Gastrocnemius medialis (tissue), 4 donors: ENCODE measurements at regions not wholly inside any gene's neighbourhood (a gene's known extent, or its start where the extent isn't known, plus 50 kb on each side); places are given as distances from the start of the nearest gene placed in this dataset.

Experiments used
- ATAC-seq, 2 donors: fragments of 150-250 bp; one replicate each; pipeline ENCODE4 v1.9.1; 2016
- DNase-seq, 2 donors: peaks; one replicate each; pipeline ENCODE4 v3.0.0-alpha.2; 2019
- H3K27ac ChIP-seq, 4 donors: fragments of 200-600 bp; sonication (generic); 1 replicate in 1 of 4; 2 replicates in 3 of 4; pipeline ENCODE4 v1.5.1; 2016 to 2018; ENCODE audit warnings: mild to moderate bottlenecking in 2 of 4, moderate library complexity in 1 of 4
- H3K27me3 ChIP-seq, 3 donors: fragments of 200-600 bp; sonication (generic) in 2 of 3; 1 replicate in 1 of 3; 2 replicates in 2 of 3; pipeline versions ENCODE4 v1.5.1 to v1.6.0; 2016 to 2019; ENCODE audit warnings: mild to moderate bottlenecking in 1 of 3, moderate library complexity in 1 of 3
- H3K36me3 ChIP-seq, 2 donors: fragments of 200-600 bp; sonication (generic) in 1 of 2; one replicate each; pipeline ENCODE4 v1.5.1; 2017 to 2018
- H3K4me1 ChIP-seq, 2 donors: fragments of 200-600 bp; sonication (generic) in 1 of 2; one replicate each; pipeline ENCODE4 v1.5.1; 2016 to 2017; ENCODE audit warnings: mild to moderate bottlenecking in 2 of 2
- H3K4me3 ChIP-seq, 4 donors: fragments of 200-600 bp; sonication (generic) in 3 of 4; 1 replicate in 1 of 4; 2 replicates in 3 of 4; pipeline ENCODE4 v1.5.1; 2016 to 2019; ENCODE audit warnings: mild to moderate bottlenecking in 2 of 4
- H3K9me3 ChIP-seq, 3 donors: fragments of 200-600 bp; sonication (generic) in 2 of 3; 1 replicate in 1 of 3; 2 replicates in 2 of 3; pipeline ENCODE4 v1.5.1; 2016 to 2019
- POLR2A ChIP-seq, 2 donors: fragments of 450-650 bp; IDR thresholded peaks; one replicate each; pipeline ENCODE4 v1.6.1; 2017; ENCODE audit warnings: antibody characterized with exemption in 2 of 2, mild to moderate bottlenecking in 2 of 2, moderate library complexity in 2 of 2
- in situ Hi-C, 4 donors: fragments of 200-750 bp; cut with MboI; loops; one replicate each; pipeline versions ENCODE4 v1.15.0 to v1.8.0; 2017; ENCODE audit warnings: low sequenced_read_pairs in 4 of 4
- intact Hi-C: fragments of 100-400 bp; cut with DNase I; formaldehyde crosslinking; loops from one replicate; pipeline ENCODE4 v1.15.1; 2023; ENCODE audit warnings: low total_unique reads
- TF ChIP-seq, protein P1 (sequence below), 5 experiments: fragments of 450-650 bp in 3 of 5; fragments of 200-600 bp in 2 of 5; sonication (generic) in 2 of 5; IDR thresholded peaks in 4 of 5; conservative IDR thresholded peaks in 1 of 5; 1 replicate in 4 of 5; 2 replicates in 1 of 5; pipeline ENCODE4 v1.5.1; 2016 to 2019; ENCODE audit warnings: antibody characterized with exemption in 5 of 5, mild to moderate bottlenecking in 3 of 5, moderate library complexity in 3 of 5

DNA sequence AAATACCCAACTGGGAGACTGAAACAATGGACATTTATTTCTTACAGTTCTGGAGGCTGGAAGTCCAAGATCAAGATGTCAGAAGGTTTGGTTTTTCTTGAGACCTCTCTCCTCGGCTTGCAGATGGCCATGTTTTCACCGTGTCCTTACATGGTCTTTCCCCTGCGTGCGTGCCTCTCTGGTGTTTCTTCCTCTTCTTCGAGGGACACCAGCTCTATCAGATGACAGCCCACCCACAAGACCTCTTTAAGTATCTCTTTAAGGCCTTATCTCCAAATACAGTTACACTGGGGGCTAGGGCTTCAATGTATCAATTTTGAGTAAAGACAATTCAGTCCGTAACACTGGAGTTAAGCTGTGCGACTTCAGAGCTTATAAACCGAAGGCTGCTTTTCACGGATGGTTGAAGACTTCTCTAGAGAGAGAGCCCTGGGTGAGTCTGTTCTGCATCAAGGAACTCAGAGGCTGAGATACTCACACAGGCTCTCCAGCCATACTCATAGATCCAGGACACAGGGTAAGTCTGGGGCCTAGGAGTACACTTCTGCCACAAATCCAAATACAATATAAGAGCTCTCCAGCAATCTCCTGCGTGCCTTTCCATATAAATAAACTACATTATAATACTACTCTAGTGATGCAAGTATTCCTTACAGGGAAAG, 339.9 kb upstream of the PKDCC start:
- DNase-seq (no peak), ATAC-seq (no peak)
- Histone ChIP-seq H3K4me3 (no peak overlapping the region), H3K9me3 (no peaks in the 10 kb centered on the region), H3K4me1 (no peaks in the 10 kb centered on the region), H3K36me3 (no peaks in the 10 kb centered on the region), H3K27me3 (no peaks in the 10 kb centered on the region), H3K27ac (no peak overlapping the region)
- intact Hi-C loops (no loop called here), in situ Hi-C loops (no loop called here)
- TF ChIP-seq POLR2A (IDR thresholded peaks at IDR 0.05), result no peak
- TF ChIP-seq, protein P1, sequence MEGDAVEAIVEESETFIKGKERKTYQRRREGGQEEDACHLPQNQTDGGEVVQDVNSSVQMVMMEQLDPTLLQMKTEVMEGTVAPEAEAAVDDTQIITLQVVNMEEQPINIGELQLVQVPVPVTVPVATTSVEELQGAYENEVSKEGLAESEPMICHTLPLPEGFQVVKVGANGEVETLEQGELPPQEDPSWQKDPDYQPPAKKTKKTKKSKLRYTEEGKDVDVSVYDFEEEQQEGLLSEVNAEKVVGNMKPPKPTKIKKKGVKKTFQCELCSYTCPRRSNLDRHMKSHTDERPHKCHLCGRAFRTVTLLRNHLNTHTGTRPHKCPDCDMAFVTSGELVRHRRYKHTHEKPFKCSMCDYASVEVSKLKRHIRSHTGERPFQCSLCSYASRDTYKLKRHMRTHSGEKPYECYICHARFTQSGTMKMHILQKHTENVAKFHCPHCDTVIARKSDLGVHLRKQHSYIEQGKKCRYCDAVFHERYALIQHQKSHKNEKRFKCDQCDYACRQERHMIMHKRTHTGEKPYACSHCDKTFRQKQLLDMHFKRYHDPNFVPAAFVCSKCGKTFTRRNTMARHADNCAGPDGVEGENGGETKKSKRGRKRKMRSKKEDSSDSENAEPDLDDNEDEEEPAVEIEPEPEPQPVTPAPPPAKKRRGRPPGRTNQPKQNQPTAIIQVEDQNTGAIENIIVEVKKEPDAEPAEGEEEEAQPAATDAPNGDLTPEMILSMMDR (IDR thresholded peaks at IDR 0.05 in 4 of 5, conservative IDR thresholded peaks at IDR 0.05 in 1 of 5), result no peak

DNA sequence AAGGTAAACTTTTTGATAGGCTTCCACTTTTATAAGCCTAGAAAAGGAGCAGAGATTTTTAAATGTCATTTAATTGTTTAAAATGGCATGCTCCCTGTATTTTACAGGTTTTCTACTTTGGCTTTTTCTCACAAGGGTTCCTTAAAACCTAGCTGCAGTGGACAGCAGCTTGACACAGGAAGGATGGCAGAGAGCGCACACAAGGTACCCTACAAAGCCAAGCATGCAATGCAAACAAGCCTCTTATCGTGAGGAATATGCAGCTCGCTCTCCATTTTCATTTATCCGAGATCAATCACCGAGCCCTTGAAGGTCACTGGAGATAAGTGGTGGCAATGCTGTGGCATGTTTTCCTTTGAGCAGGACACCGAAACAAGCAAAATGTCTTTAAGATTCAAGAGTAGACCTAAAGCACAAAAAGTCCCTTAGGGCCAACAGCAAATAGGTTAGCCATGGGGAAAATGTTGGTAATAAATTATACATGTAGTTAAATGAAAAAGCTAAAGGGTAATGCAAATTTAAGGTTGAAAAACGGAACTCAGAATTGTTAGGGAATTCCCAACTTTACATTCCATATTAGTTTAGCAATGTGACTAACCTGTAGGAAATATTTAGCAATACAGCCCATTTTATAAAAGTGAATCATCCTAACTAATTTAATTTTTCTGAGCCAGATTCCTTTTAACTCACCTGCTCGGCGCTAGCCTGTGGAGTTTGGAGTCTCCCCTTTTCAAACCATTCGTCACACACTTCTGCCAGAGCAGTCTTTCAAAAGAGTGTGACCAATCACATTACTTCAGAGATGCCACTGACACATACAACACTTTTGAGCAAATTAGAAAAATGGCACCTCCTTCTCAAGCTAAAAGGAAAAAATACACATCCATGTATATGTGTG, 337.9 kb upstream of the PKDCC start:
- intact Hi-C loops (no loop called here), in situ Hi-C loops (no loop called here)
- H3K36me3 ChIP-seq, result no peaks in the 10 kb centered on the region
- ATAC-seq (no peak), DNase-seq (no peak)
- H3K27ac ChIP-seq, result no peak overlapping the region
- no peak for TF ChIP-seq POLR2A (IDR thresholded peaks at IDR 0.05)
- TF ChIP-seq, protein P1 (IDR thresholded peaks at IDR 0.05 in 4 of 5, conservative IDR thresholded peaks at IDR 0.05 in 1 of 5), result no peak
- H3K27me3 ChIP-seq, result no peaks in the 10 kb centered on the region
- no peaks in the 10 kb centered on the region for H3K9me3 ChIP-seq
- no peak overlapping the region for H3K4me3 ChIP-seq
- no peaks in the 10 kb centered on the region for H3K4me1 ChIP-seq

DNA sequence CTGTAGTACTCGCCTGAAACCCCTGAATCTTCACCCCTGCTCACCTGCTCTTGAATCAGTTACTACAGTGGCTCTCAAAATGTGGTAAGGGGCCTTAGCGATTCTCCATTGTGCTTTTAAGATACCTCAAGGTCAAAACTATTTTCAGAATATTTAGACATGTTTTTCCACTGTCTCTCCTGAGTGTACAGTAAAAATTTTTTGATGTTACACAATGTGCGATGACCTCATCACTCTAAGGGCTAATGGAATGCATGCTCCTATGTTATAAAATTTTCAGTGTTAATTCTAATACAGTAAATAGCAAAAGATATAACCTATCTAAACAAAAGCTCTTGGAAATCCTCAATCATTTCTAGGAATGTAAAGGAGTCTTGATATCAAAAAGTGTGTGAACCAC, 336.9 kb upstream of the PKDCC start:
- in situ Hi-C loops (no loop called here), intact Hi-C loops (no loop called here)
- Histone ChIP-seq H3K4me1 (no peaks in the 10 kb centered on the region), H3K27me3 (no peaks in the 10 kb centered on the region), H3K9me3 (no peaks in the 10 kb centered on the region), H3K36me3 (no peaks in the 10 kb centered on the region), H3K27ac (no peak overlapping the region), H3K4me3 (no peak overlapping the region)
- DNase-seq, result no peak
- ATAC-seq, result no peak
- no peak for TF ChIP-seq POLR2A (IDR thresholded peaks at IDR 0.05)
- TF ChIP-seq, protein P1 (IDR thresholded peaks at IDR 0.05 in 4 of 5, conservative IDR thresholded peaks at IDR 0.05 in 1 of 5), result no peak

DNA sequence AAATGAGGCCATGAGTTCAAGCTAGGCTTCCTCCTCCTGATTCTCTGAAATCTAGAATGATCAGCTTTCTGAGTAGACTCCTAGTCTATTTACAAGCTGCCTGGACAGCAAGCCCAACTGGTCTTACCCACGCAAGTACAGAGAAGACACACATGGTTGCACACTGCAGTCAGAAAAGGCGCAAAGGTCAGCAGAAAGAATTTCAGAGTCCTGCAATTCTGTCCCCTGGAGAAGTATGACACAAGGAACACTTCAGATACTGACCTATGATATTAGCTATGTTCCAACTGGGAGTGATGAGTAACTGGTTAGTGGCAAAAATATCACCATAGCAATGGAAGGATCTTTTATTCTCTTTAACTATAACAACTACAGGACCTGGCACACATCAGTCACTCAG, 336.1 kb upstream of the PKDCC start:
- no peaks in the 10 kb centered on the region for H3K36me3 ChIP-seq
- intact Hi-C loops (no loop called here), in situ Hi-C loops (no loop called here)
- no peaks in the 10 kb centered on the region for H3K27me3 ChIP-seq
- TF ChIP-seq, protein P1 (IDR thresholded peaks at IDR 0.05 in 4 of 5, conservative IDR thresholded peaks at IDR 0.05 in 1 of 5), result no peak
- no peak for TF ChIP-seq POLR2A (IDR thresholded peaks at IDR 0.05)
- DNase-seq (no peak), ATAC-seq (no peak)
- no peak overlapping the region for H3K27ac ChIP-seq
- H3K4me1 ChIP-seq, result no peaks in the 10 kb centered on the region
- no peaks in the 10 kb centered on the region for H3K9me3 ChIP-seq
- H3K4me3 ChIP-seq, result no peak overlapping the region
